CD4-positive, CD25-positive, alpha-beta regulatory T cell (primary cell): ENCODE measurements at regions not wholly inside any gene's neighbourhood (a gene's known extent, or its start where the extent isn't known, plus 50 kb on each side); places are given as distances from the start of the nearest gene placed in this dataset.

Source experiments
- ATAC-seq, 2 donors: fragments of 150-1000 bp; cut with Tn5 transposase; one replicate each; pipeline ENCODE4 v1.10.0; 2021; ENCODE audit warnings: low read depth in 2 of 2, moderate number of reproducible peaks in 2 of 2, moderate library complexity in 1 of 2
- DNase-seq, 3 donors: peaks; one replicate each; pipeline versions ENCODE4 v3.0.0 to v3.0.0-alpha.2; 2012 to 2022; ENCODE audit warnings: mixed read lengths in 1 of 3
- H3K27ac ChIP-seq: one replicate; pipeline ENCODE4 v1.7.0; 2013; ENCODE audit warnings: mild to moderate bottlenecking, low read length; ENCODE audit not compliant: insufficient read depth, poor library complexity, severe bottlenecking
- H3K27me3 ChIP-seq: one replicate; pipeline ENCODE4 v1.7.0; 2013; ENCODE audit warnings: low read length; ENCODE audit not compliant: control insufficient read depth, insufficient read depth
- H3K36me3 ChIP-seq: one replicate; pipeline ENCODE4 v1.7.0; 2013; ENCODE audit warnings: mild to moderate bottlenecking, low read length, moderate library complexity; ENCODE audit not compliant: control insufficient read depth, insufficient read depth
- H3K4me1 ChIP-seq: 2 replicates; pipeline ENCODE4 v1.7.0; 2013; ENCODE audit warnings: mild to moderate bottlenecking, low read length; ENCODE audit not compliant: insufficient read depth, control insufficient read depth, poor library complexity, severe bottlenecking
- H3K4me3 ChIP-seq: one replicate; pipeline ENCODE4 v1.7.0; 2013; ENCODE audit warnings: low read depth, mild to moderate bottlenecking, low read length, moderate library complexity
- H3K9me3 ChIP-seq, 2 experiments: 1 replicate in 1 of 2; 2 replicates in 1 of 2; pipeline ENCODE4 v1.7.0; 2013; ENCODE audit warnings: low read length in 2 of 2, mild to moderate bottlenecking in 1 of 2, moderate library complexity in 1 of 2; ENCODE audit not compliant: control insufficient read depth in 2 of 2
- H3K27ac Mint-ChIP-seq, 3 donors: one replicate each; pipeline ENCODE4 v1.8.0; 2020 to 2022; ENCODE audit warnings: mild to moderate bottlenecking in 3 of 3, mixed read lengths in 3 of 3, moderate library complexity in 2 of 3
- H3K27me3 Mint-ChIP-seq: one replicate; pipeline ENCODE4 v1.8.0; 2022; ENCODE audit warnings: mild to moderate bottlenecking, mixed read lengths
- H3K36me3 Mint-ChIP-seq: one replicate; pipeline ENCODE4 v1.8.0; 2020; ENCODE audit warnings: mixed read lengths
- H3K4me1 Mint-ChIP-seq, 4 donors: one replicate each; pipeline ENCODE4 v1.8.0; 2020 to 2022; ENCODE audit warnings: mixed read lengths in 4 of 4, mild to moderate bottlenecking in 1 of 4
- H3K4me3 Mint-ChIP-seq, 4 donors: one replicate each; pipeline ENCODE4 v1.8.0; 2020 to 2022; ENCODE audit warnings: mild to moderate bottlenecking in 4 of 4, mixed read lengths in 4 of 4, moderate library complexity in 3 of 4
- H3K9me3 Mint-ChIP-seq, 7 donors: one replicate each; pipeline ENCODE4 v1.8.0; 2020 to 2022; ENCODE audit warnings: mixed read lengths in 7 of 7, mild to moderate bottlenecking in 3 of 7, moderate library complexity in 2 of 7

GRCh38 chr1:59110271-59110670, 186.6 kb upstream of the FGGY start:
- ATAC-seq = no peak
- no peaks in the 10 kb centered on the region for H3K4me1 Mint-ChIP-seq
- no peak overlapping the region for H3K4me3 ChIP-seq
- no peaks in the 10 kb centered on the region for H3K9me3 Mint-ChIP-seq
- no peaks in the 10 kb centered on the region for H3K36me3 ChIP-seq
- H3K27ac ChIP-seq = no peak overlapping the region
- H3K27me3 Mint-ChIP-seq = no peaks in the 10 kb centered on the region
- H3K27me3 ChIP-seq = peaks cover 2% of the 10 kb centered on the region
- no peaks in the 10 kb centered on the region for H3K4me1 ChIP-seq
- no peak for DNase-seq
- no peaks in the 10 kb centered on the region for H3K36me3 Mint-ChIP-seq
- no peak overlapping the region for H3K27ac Mint-ChIP-seq
- no peak overlapping the region for H3K4me3 Mint-ChIP-seq
- no peaks in the 10 kb centered on the region for H3K9me3 ChIP-seq

GRCh38 chr1:59113876-59114457, 182.9 kb upstream of the FGGY start:
- Mint-ChIP-seq H3K27ac (no peak overlapping the region), H3K4me3 (no peak overlapping the region), H3K4me1 (no peaks in the 10 kb centered on the region), H3K9me3 (no peaks in the 10 kb centered on the region), H3K36me3 (no peaks in the 10 kb centered on the region), H3K27me3 (peaks cover 17% of the 10 kb centered on the region)
- H3K27ac ChIP-seq = no peak overlapping the region
- H3K4me1 ChIP-seq = no peaks in the 10 kb centered on the region
- no peaks in the 10 kb centered on the region for H3K9me3 ChIP-seq
- peaks cover 12% of the 10 kb centered on the region for H3K27me3 ChIP-seq
- no peak overlapping the region for H3K4me3 ChIP-seq
- ATAC-seq = no peak
- no peak for DNase-seq
- no peaks in the 10 kb centered on the region for H3K36me3 ChIP-seq

GRCh38 chr1:59115865-59116264, 181.0 kb upstream of the FGGY start:
- H3K27me3 ChIP-seq = peaks cover 15% of the 10 kb centered on the region
- Mint-ChIP-seq H3K9me3 (no peaks in the 10 kb centered on the region), H3K27ac (no peak overlapping the region), H3K4me3 (no peak overlapping the region), H3K4me1 (no peaks in the 10 kb centered on the region), H3K27me3 (peaks cover 26% of the 10 kb centered on the region), H3K36me3 (no peaks in the 10 kb centered on the region)
- H3K27ac ChIP-seq = no peak overlapping the region
- H3K36me3 ChIP-seq = no peaks in the 10 kb centered on the region
- no peaks in the 10 kb centered on the region for H3K9me3 ChIP-seq
- DNase-seq (no peak), ATAC-seq (no peak)
- no peaks in the 10 kb centered on the region for H3K4me1 ChIP-seq
- no peak overlapping the region for H3K4me3 ChIP-seq

GRCh38 chr1:59116920-59117542, 179.9 kb upstream of the FGGY start:
- no peak for ATAC-seq
- no peak overlapping the region for H3K27ac Mint-ChIP-seq
- Histone ChIP-seq H3K4me3 (no peak overlapping the region), H3K36me3 (no peaks in the 10 kb centered on the region), H3K4me1 (no peaks in the 10 kb centered on the region), H3K27me3 (peaks cover 19% of the 10 kb centered on the region), H3K27ac (no peak overlapping the region), H3K9me3 (no peaks in the 10 kb centered on the region)
- H3K9me3 Mint-ChIP-seq = no peaks in the 10 kb centered on the region
- H3K4me3 Mint-ChIP-seq = no peak overlapping the region
- peaks cover 34% of the 10 kb centered on the region for H3K27me3 Mint-ChIP-seq
- H3K4me1 Mint-ChIP-seq = no peaks in the 10 kb centered on the region
- no peak for DNase-seq
- H3K36me3 Mint-ChIP-seq = no peaks in the 10 kb centered on the region

- Histone ChIP-seq H3K27me3 (peaks cover 21% of the 10 kb centered on the region), H3K4me3 (no peak overlapping the region), H3K9me3 (no peaks in the 10 kb centered on the region), H3K4me1 (no peaks in the 10 kb centered on the region), H3K27ac (no peak overlapping the region), H3K36me3 (no peaks in the 10 kb centered on the region)
- ATAC-seq = no peak
- no peak for DNase-seq
- Mint-ChIP-seq H3K27me3 (peaks cover 33% of the 10 kb centered on the region), H3K9me3 (peaks cover 0 to 8% (median 3%) of the 10 kb centered on the region in 7 donors), H3K4me1 (no peaks in the 10 kb centered on the region), H3K27ac (no peak overlapping the region), H3K4me3 (no peak overlapping the region), H3K36me3 (no peaks in the 10 kb centered on the region)
Observed at GRCh38 chr1:59122527-59122926, 174.4 kb upstream of the FGGY start.

GRCh38 chr1:59123081-59123681, 173.7 kb upstream of the FGGY start:
- Mint-ChIP-seq H3K9me3 (peaks cover 0 to 8% (median 3%) of the 10 kb centered on the region in 7 donors), H3K4me3 (no peak overlapping the region), H3K27me3 (peaks cover 27% of the 10 kb centered on the region), H3K27ac (no peak overlapping the region), H3K4me1 (no peaks in the 10 kb centered on the region), H3K36me3 (no peaks in the 10 kb centered on the region)
- Histone ChIP-seq H3K27ac (no peak overlapping the region), H3K9me3 (no peaks in the 10 kb centered on the region), H3K4me3 (no peak overlapping the region), H3K4me1 (no peaks in the 10 kb centered on the region), H3K36me3 (no peaks in the 10 kb centered on the region), H3K27me3 (peaks cover 21% of the 10 kb centered on the region)
- DNase-seq = no peak
- no peak for ATAC-seq

- Mint-ChIP-seq H3K27ac (no peak overlapping the region), H3K9me3 (peaks cover 0 to 8% (median 3%) of the 10 kb centered on the region in 7 donors), H3K4me1 (no peaks in the 10 kb centered on the region), H3K36me3 (no peaks in the 10 kb centered on the region), H3K27me3 (peaks cover 27% of the 10 kb centered on the region), H3K4me3 (no peak overlapping the region)
- H3K27ac ChIP-seq = no peak overlapping the region
- H3K4me3 ChIP-seq = no peak overlapping the region
- DNase-seq = no peak
- H3K36me3 ChIP-seq = no peaks in the 10 kb centered on the region
- no peaks in the 10 kb centered on the region for H3K4me1 ChIP-seq
- H3K9me3 ChIP-seq = no peaks in the 10 kb centered on the region
- H3K27me3 ChIP-seq = peaks cover 21% of the 10 kb centered on the region
- no peak for ATAC-seq
Observed at GRCh38 chr1:59124166-59124565, 172.7 kb upstream of the FGGY start.

- ATAC-seq (no peak), DNase-seq (no peak)
- Mint-ChIP-seq H3K27ac (no peak overlapping the region), H3K36me3 (no peaks in the 10 kb centered on the region), H3K4me3 (no peak overlapping the region), H3K27me3 (peaks cover 20% of the 10 kb centered on the region), H3K4me1 (no peaks in the 10 kb centered on the region), H3K9me3 (peaks cover 0 to 8% (median 3%) of the 10 kb centered on the region in 7 donors)
- Histone ChIP-seq H3K27ac (no peak overlapping the region), H3K4me3 (no peak overlapping the region), H3K9me3 (no peaks in the 10 kb centered on the region), H3K4me1 (no peaks in the 10 kb centered on the region), H3K27me3 (peaks cover 21% of the 10 kb centered on the region), H3K36me3 (no peaks in the 10 kb centered on the region)
Observed at GRCh38 chr1:59125154-59125553, 171.7 kb upstream of the FGGY start.
